LHCN-M2 (cell line): ENCODE measurements at regions not wholly inside any gene's neighbourhood (a gene's known extent, or its start where the extent isn't known, plus 50 kb on each side); places are given as distances from the start of the nearest gene placed in this dataset.

Source experiments
- DNase-seq: peaks from one replicate; pipeline ENCODE4 v3.0.0-alpha.2; 2012; ENCODE audit warnings: low read depth

GRCh38 chr13:38519229-38519911 lies 167.5 kb upstream of the FREM2 start:
- DNase-seq, result no peak

- no peak for DNase-seq
These were observed 166.8 kb upstream of the FREM2 start for GRCh38 chr13:38520041-38520440.

GRCh38 chr13:38527140-38527539 lies 159.7 kb upstream of the FREM2 start:
- no peak for DNase-seq

GRCh38 chr13:38528986-38529385 lies 157.9 kb upstream of the FREM2 start:
- no peak for DNase-seq

- DNase-seq, result peak; percentile 20
These were observed 156.4 kb upstream of the FREM2 start for GRCh38 chr13:38530492-38530891.

GRCh38 chr13:38535261-38535660 lies 151.6 kb upstream of the FREM2 start:
- no peak for DNase-seq

- DNase-seq, result no peak
These were observed 149.8 kb upstream of the FREM2 start for GRCh38 chr13:38537051-38537450.

GRCh38 chr13:38538422-38538821 lies 148.5 kb upstream of the FREM2 start:
- DNase-seq, result no peak

GRCh38 chr13:38539632-38540031 lies 147.2 kb upstream of the FREM2 start:
- DNase-seq, result no peak

GRCh38 chr13:38542601-38543000 lies 144.3 kb upstream of the FREM2 start:
- DNase-seq, result peak; percentile 57

GRCh38 chr13:38543561-38543960 lies 143.3 kb upstream of the FREM2 start:
- peak; percentile 29 for DNase-seq

GRCh38 chr13:38563739-38564138 lies 123.1 kb upstream of the FREM2 start:
- DNase-seq, result no peak

- DNase-seq, result no peak
These were observed 122.4 kb upstream of the FREM2 start for GRCh38 chr13:38564256-38565150.

GRCh38 chr13:38566023-38566422 lies 120.9 kb upstream of the FREM2 start:
- DNase-seq, result no peak

GRCh38 chr13:38566519-38566918 lies 120.4 kb upstream of the FREM2 start:
- DNase-seq, result no peak

- DNase-seq, result no peak
These were observed 116.2 kb upstream of the FREM2 start for GRCh38 chr13:38570706-38571105.

- DNase-seq, result no peak
These were observed 111.5 kb upstream of the FREM2 start for GRCh38 chr13:38575427-38575826.

- peak; percentile 12 for DNase-seq
These were observed 109.8 kb upstream of the FREM2 start for GRCh38 chr13:38577048-38577447.

GRCh38 chr13:38582133-38582532 lies 104.7 kb upstream of the FREM2 start:
- DNase-seq, result peak; percentile 36

- DNase-seq, result no peak
These were observed 96.6 kb upstream of the FREM2 start for GRCh38 chr13:38590230-38590629.

GRCh38 chr13:38590796-38591507 lies 95.9 kb upstream of the FREM2 start:
- no peak for DNase-seq

GRCh38 chr13:38602266-38602665 lies 84.6 kb upstream of the FREM2 start:
- peak; percentile 11 for DNase-seq
